AG08395 (cell line): ENCODE measurements at regions not wholly inside any gene's neighbourhood (a gene's known extent, or its start where the extent isn't known, plus 50 kb on each side); places are given as distances from the start of the nearest gene placed in this dataset.
"Not testable (repeated sequence)": the region's sequence is repeated elsewhere in the genome, so short reads cannot be mapped to it uniquely, and the experiment has no call there.

Source experiments
- DNase-seq: peaks from one replicate; pipeline ENCODE4 v3.0.0; 2012; ENCODE audit warnings: mixed read lengths, low spot score

- peak; percentile 15 for DNase-seq
Observed at GRCh38 chr4:124053872-124054538, 657.4 kb downstream of the SPRY1 start.

GRCh38 chr4:124055336-124055735 lies 657.2 kb downstream of the ANKRD50 start:
- no peak for DNase-seq

GRCh38 chr4:124055896-124056295 lies 656.6 kb downstream of the ANKRD50 start:
- DNase-seq = no peak

- peak; percentile 22 for DNase-seq
Observed at GRCh38 chr4:124060261-124060918, 652.1 kb downstream of the ANKRD50 start.

- DNase-seq = peak; percentile 40
Observed at GRCh38 chr4:124061413-124061812, 651.1 kb downstream of the ANKRD50 start.

- DNase-seq = no peak
Observed at GRCh38 chr4:124065422-124065821, 647.1 kb downstream of the ANKRD50 start.

GRCh38 chr4:124065936-124066335 lies 646.6 kb downstream of the ANKRD50 start:
- no peak for DNase-seq

- no peak for DNase-seq
Observed at GRCh38 chr4:124066595-124066994, 645.9 kb downstream of the ANKRD50 start.

- DNase-seq = no peak
Observed at GRCh38 chr4:124067046-124067445, 645.5 kb downstream of the ANKRD50 start.

GRCh38 chr4:124070688-124071484 lies 641.6 kb downstream of the ANKRD50 start:
- DNase-seq = no peak

GRCh38 chr4:124075276-124075675 lies 637.3 kb downstream of the ANKRD50 start:
- DNase-seq = not testable (repeated sequence)

GRCh38 chr4:124079174-124079780 lies 633.3 kb downstream of the ANKRD50 start:
- peak; percentile 11 for DNase-seq

- no peak for DNase-seq
Observed at GRCh38 chr4:124083711-124084110, 628.8 kb downstream of the ANKRD50 start.

- no peak for DNase-seq
Observed at GRCh38 chr4:124085561-124086180, 626.9 kb downstream of the ANKRD50 start.

GRCh38 chr4:124090021-124090420 lies 622.5 kb downstream of the ANKRD50 start:
- no peak for DNase-seq

GRCh38 chr4:124092101-124092500 lies 620.4 kb downstream of the ANKRD50 start:
- no peak for DNase-seq

GRCh38 chr4:124092541-124092984 lies 620.0 kb downstream of the ANKRD50 start:
- DNase-seq = no peak

GRCh38 chr4:124095621-124096020 lies 616.9 kb downstream of the ANKRD50 start:
- DNase-seq = no peak

GRCh38 chr4:124096290-124096689 lies 616.2 kb downstream of the ANKRD50 start:
- no peak for DNase-seq

GRCh38 chr4:124097447-124097846 lies 615.1 kb downstream of the ANKRD50 start:
- DNase-seq = no peak

- no peak for DNase-seq
Observed at GRCh38 chr4:124104101-124104500, 608.4 kb downstream of the ANKRD50 start.

GRCh38 chr4:124104628-124105027 lies 607.9 kb downstream of the ANKRD50 start:
- DNase-seq = no peak
